Lung microvascular endothelial cell (primary cell): ENCODE measurements at regions not wholly inside any gene's neighbourhood (a gene's known extent, or its start where the extent isn't known, plus 50 kb on each side); places are given as distances from the start of the nearest gene placed in this dataset.

Source experiments
- DNase-seq, 2 donors: peaks; one replicate each; pipeline versions ENCODE4 v3.0.0 to v3.0.0-alpha.2; 2010; ENCODE audit warnings: low read depth in 2 of 2

DNA sequence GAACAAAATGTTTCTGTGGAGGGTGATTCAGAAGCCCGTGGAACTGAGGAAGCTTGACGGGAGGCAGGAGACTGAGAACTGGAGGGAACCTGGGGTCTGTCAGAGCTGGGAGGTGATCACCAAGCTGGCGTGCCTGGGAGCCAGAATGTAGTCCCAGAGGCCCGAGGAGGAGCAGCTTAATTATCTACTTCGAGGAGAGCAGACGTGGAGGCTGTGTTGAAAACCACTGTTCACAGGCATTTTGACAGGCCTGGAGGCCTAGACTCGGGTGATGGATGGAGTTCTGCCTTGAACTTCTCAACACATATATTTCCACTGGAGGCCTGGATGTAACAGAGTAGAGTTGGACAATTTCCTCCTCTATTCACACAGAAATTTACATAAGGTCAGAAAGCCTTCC is 177.7 kb upstream of the SALL1 start:
- DNase-seq: no peak

DNA sequence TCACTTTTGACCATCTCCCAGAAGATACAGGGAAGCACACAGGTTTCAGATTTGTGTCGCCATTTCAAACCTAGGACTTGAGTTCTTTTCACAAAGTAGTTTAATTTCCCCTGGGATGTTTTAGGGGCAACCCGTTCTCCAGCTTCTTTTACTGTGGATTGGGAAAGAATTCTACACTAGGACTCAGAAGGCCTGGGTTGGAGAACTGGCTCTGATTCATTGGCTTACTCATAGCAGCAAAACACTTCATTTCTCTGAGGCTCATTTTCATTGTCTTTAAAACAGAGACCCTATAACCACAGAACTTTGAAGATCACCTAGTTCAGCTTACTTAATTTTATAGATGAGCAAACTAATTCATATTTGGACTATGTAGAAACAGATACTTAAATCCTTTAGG is 175.9 kb upstream of the SALL1 start:
- no peak for DNase-seq

DNA sequence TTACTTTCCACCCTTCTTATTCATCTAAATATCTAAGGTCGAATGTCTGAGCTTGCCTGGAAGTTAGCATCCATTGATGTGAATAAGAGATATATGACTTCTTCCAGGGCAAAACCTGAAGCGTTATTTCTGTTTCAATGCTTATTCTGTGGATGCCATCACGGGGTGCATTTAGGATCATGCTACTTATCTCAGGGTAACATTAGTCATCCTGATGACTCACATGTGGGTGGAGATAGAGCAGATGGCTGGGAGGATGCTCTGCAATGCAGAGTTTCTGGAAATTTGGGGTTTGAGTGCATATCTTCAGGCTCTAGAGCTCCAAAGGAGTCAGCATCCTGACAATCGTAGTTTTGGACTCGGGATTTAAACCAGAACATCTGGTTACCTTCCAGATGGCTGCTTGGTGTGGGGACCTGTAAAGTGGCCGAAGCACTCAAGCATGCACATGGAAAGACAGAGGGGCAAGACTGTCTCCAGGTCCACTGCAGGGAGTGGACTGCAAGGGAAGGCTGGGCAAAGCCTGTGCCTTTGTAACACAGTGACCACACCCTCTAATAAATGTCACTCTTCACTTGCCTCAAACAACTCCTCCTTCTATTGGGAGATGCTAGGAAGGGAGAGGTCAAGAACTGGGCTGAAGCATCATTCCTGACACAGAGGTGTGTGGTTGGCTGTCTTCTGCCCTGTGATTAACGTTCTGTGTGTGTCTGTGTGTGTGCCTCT is 175.2 kb upstream of the SALL1 start:
- DNase-seq: no peak

DNA sequence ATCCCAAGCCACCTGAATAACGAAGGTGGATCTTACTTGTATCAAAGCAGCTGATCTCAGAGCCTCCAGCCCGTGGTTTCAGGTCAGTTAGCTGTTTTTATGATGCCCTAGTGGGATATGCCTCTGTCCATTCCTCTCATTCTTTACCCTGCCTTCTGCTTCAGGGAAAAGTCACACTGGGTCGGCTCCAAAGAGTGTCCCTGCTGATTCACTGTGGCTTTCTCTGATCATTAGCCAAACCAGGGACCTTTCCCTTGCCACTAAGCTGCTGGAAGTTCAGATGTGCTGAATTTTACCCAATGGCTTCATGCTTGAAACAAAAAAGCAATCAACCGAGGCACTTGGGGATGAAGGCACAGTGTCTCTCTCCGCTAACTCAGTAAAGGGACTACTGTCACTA is 170.2 kb upstream of the SALL1 start:
- no peak for DNase-seq

DNA sequence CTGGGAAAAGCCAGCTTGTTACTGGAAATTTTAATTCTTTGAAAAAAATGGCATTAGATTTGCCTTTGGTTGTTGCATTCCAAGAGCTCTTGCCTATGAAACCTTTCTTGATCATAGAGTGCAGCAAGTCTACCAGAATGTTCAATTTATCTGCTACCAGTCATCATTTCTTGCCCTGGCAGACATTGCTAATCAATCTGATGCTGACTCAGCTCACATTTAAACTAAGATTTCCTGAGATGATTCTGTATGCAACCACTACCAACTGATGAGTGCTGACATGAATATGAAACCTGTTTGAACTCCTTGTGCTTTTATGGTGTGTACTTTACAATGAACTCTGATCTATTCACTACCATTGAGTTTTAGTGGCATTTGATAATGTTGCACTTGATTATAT is 166.5 kb upstream of the SALL1 start:
- DNase-seq: no peak

DNA sequence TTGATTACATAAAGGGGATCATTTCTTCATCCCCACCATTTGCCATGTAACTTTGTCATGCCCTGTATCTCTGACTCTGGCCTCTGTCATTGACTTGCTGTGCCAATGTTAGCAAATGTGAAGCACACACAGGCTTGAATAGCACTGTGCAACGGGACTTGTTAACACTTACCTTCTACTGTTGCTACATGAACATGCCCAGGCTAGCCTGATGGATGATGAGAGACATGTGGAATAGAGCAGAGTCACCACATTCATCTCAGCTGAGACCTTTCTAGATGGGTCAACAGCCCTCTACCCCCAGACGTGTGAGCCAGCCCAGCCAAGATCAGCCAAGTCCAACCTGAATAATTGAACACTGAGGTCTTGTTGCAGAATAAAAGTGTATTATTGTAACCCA is 162.1 kb upstream of the SALL1 start:
- no peak for DNase-seq

DNA sequence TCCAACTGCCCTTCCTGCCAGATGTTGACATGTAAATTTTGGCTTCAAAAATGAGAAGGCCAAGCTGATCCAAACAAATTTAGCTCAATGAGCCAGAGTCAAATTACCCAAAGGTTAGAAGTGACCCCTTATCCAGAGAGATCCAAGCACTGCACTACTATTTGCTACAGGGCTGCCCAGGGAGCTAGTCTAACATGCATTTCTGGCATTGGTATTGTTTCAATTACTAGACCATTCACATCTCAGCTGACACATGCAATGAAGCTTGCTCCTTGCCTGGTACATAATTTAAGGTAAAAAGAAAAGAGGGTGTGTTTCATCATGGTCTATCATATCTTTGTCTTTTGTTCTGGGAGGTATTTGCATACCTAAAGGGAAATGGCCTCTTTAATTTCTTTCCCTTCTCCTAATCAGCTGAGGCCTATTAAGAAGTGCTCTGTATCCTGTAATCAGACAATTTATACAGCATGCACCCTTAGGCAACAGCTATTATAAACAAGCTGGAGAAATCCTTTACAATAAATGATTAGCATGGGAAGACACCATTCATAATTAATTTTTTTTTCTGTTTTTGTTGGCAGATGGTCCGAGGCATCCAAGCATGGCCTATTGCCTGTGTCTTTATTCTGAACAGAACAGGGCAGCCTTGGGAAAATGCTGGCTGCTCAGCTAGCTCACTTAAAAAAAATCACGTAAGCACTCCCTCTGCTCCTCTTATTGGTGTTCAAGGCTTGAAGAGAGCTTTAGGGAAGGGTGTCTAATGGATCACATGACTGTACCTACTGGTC is 161.5 kb upstream of the SALL1 start:
- DNase-seq: no peak

DNA sequence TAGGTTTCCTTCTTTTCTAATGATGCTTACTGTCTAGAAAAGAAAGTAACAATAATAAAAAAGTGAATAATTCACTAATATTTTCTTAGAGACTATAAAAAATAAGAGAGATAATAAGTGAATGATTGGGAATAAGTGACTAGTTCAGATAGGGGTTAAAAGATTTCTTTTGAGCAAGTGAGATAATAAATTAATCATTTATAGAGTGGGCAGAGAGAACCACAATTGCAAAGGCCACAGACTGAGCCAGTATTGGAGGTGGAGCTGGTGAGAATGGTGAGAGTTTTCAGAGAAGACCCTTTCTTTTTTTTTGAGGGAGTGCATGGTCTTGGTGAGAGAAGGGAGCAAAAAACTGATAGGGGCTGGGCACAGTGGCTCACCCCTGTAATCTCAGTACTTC is 159.1 kb upstream of the SALL1 start:
- no peak for DNase-seq

DNA sequence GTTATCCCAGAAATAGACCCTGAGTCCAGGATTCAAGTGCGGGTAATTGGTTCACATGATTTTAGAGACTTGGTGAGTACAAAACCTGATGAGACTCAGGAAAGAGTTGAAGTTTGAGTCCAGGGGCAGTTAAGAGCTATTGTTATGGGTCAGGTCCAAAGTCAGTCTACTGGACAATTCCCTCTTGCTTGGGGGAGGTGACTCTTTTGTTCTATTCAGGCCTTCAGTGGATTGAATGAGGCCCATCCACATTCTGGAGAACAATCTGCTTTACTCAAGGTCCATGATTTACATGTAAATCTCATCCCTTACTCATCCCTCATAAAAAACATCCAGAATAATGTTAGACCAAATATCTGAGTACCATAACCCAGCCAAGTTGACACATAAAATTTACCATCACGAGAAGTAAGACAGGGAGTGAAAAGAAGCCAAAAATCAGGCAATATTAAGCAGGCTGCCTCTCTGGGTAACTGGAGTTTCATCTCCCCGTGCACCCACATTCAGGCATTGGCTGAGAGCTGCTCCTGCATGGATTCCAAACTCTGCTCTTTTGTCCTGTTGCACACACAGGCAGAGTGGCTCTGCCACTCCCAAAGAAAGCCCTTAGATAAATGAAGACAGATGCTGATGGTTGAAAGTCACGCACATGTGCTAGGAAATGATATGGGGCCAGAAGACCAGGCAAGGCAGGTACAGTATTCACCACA is 156.0 kb upstream of the SALL1 start:
- no peak for DNase-seq

DNA sequence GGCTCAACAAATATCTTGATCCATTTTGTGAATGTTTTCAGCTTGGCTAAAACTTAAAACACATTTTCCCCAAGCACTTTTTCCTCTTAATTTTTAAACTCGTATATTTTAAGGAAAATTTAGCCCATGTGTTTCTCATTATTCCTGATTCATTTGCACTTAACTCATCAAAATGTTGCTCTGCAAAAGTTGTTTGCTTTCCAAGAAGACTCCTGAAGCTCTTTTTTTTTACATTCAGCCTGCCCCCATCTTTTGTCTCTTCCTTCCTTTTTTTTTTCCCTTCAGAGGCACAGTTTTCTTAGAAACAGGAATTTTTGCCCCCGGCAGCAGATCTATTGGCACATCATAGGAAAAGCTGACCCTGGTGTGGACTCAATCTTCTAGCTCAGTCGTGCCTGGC is 155.0 kb upstream of the SALL1 start:
- no peak for DNase-seq

DNA sequence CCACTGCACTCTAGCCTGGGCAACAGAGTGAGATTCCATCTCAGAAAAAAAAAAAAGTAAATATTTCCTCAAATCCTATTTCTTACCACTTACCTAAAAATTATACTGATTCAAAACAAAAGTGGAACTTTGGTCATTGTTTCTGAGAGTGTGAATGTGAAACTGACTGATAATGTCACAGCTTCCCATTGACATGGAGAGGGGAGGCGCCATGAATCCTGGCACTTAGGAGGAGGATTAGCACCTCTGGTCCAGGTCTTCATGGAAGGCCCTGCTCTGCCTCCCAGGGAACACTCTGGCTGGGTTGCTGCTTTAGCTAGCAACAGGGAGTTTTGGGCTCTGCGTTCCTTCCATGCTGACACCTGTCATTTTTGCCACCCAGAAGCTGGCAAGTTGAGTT is 154.3 kb upstream of the SALL1 start:
- DNase-seq: no peak

DNA sequence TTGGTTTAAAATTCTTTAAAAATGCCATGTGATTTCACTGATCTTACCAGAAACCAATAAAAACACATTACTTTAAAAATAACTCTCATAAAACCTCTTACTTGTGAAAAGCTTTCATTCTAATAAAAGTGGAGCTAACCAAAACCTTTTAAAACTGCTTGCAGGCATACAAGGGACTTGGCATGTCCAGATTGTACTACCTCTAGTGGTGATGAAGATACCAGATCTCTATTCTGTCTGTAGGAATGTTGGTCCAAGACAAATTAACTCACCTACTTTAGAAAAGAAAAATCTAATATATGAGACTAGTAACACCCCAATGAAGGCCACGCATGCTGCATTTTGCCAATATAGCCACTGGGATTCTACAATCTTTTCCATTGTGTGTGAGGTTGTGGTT is 151.0 kb upstream of the SALL1 start:
- DNase-seq: no peak

DNA sequence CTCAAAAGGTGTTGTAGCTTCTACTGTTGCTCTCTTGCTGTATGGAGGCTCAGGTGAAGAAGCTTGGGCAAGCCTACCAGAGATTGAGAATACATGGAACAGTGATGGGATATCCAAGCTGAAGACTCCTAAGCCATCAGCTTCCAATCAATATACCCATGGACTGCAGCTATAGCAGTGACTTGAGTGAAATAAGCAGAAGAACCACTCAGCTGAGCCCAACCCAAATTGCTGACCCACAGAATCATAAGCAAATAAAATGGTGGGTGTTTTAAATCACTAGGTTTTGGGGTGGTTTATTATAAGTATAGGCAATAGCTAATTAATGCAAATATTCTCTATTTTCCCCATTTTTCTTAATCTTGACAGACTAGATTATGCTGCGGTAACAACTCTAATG is 147.7 kb upstream of the SALL1 start:
- DNase-seq: no peak

DNA sequence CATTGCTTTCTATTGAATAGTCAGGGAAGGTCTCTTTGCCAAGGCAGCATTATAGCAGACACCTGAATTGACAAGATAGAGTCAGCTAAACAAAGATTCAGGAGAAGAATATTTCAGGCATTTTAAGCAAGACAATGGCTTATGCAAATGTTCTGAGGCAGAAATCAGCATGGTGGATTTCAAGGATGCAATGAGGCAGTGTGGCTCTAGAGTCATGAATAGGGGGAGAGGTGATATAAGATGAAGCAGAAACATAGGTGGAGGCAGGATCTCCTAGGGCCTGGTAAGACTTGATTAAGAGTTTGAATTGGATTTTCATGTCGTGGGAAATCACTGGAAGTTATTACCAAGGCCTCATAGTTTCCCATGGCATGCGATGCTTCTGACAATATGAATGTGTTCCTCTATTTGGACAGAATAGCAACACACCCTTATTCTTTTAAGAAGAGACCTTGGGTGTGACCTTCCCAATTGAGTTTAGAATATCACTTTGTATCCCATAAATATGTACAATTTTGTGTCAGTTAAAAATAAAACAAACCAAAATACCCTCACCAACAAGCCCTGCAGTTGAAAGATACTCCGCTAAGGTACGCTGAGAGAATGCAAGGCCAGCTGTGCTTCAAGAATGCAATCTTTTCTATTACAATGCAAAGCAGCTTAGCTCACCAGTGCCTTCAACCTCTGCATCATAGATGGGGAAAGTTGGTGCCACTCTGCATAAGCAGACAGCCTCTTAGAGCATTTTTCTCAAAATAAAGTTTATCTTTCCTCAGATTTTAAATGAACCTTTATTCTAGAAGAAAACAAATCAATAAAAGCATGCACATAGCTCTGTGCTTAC is 139.6 kb upstream of the SALL1 start:
- DNase-seq: no peak

DNA sequence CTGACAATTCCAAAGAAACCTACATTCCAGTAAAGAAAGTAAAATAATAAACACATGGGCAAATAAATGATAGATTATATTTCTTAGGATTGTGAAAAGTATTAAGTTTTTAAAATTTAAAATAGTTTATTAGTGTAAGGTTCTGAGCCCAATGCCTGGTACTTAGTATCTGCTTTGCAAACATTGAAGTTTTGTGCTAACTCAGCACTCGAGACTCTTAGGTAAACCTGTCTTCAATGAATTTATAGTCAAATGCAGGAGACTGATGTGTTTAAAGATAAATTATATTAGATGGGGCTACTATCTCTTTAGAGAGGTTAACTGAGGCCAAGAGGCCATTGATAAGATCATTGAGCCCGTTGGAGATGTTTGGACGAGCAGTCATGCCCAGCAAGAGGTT is 138.3 kb upstream of the SALL1 start:
- DNase-seq: no peak

DNA sequence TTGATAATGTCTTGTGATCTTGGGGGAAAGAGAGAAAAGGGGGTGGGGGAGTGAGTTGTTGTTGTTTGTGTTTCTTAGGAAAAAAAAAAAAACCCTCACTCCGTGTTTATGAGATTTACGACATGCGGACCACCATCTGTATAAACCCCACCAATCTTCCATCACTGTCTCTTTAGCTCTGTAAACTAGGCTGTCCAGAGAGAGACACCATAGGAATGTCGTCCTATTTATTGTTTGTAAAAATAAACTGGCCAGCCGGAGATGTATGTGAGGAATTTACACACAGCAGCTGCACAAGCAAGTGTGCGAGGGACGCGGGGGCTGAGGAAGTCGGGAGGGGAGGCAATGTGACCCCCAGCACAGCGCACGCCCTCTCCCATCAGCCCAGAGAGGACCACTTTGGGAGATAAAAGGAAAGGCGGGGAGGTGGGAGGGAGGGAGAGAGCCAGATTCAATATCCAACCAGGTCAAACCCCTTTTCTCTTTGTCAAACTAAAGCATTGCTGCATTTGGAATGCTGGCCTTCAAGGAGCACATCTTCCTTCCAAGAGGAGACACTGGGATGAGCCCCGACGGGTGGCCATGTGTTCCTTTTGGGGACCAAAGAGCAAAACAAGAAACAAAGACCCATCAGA is 136.2 kb upstream of the SALL1 start:
- no peak for DNase-seq

DNA sequence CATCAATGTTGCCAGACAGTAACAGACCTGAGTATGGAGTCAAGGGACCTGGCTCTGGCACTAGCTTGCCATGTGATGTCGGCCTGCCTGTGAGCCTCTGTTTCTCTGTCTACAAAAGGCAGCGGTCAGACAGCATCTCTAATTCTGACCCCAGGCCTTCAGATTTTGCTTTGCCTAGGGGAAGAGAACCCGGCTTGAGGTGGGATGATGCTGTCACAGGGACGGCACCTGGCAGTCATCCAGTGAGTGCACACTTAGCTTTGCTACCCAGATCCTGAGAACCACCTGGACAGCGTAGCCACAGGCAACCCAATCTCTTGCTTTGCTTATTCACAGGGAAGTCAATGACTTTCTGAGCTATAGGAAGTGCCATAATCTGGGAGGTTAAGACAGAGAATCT is 135.2 kb upstream of the SALL1 start:
- no peak for DNase-seq

DNA sequence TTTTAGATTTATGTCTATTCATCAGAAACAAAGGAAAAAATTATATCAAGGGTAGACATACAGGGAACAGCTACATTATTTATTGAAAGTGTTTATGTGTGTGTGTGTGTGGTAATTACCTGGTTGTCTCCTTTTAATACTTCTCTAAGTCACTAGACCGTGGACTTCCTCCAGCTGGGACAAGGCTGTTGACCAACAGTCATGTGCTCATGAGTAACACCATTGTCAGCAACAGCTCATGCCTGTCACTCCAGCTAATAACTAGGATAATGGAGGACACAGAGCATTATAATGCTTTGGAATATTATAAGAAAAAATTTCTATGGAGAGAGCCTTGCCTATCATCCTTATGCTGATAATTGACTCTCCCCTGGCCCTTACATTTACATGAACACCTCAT is 125.3 kb upstream of the SALL1 start:
- no peak for DNase-seq

DNA sequence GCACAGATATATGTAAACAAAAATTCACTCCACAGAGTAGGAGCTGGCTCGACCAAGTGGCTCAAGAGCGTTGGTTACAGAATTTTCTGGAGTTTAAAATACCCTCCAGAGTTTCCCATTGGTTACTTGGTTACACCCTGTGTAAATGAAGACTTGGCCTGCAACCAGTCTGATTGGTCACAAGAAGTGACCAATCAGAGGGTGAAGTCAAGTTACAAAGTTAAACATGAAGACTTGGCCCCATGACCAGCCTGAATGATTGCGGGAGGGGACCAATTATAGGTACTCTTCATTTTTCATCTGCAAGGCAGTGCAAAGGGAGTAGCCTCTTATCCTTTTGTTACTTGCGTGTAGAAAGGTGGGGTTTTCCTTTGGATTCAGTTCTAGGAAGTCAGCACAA is 121.3 kb upstream of the SALL1 start:
- DNase-seq: no peak

DNA sequence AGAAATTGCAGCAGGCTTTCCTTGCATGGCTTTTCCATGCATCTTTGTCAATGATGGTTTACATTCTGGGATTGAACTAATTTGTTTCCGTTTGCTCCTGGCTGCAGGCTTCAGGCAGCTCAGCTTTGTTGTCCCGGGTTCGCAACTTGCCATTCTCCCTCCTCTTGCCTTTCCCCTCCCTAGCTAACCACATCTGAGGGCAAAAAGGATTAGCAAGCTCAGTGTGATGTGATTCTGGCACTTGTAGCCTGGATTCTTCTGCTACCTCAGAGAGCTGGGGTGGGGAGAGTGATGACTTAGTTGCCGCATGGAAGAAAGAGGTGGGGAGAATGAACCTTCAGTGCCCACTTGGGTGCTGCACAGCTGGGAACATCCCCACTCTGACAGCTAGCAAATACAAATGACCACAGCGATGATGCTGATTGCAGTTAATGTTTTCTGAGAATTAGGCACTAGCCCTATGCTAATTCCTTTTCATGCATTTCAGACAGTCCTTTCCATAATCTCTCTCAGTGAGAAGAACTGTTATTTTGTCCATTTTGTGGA is 120.2 kb upstream of the SALL1 start:
- DNase-seq: no peak

DNA sequence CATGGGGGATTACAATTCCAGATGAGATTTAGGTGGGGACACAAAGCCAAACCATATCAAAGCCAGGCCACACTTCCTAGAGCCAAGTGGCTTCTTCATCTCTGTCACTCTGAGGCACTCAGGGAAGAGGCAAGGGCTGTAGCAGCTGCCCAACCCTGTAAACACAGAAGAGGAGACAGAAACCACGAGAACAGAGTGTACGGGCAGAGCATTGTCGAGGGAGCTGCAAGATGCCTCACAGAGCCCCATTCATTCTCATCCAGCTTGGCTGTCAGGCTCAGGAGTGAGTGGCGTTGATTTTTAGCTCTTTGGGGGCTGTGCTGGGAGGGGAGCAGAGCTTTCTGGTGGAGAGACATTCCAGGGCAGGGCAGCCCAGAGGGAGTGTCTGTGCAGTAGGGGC is 117.2 kb upstream of the SALL1 start:
- DNase-seq: no peak
